ENCODE measurements at regions not wholly inside any gene's neighbourhood (a gene's known extent, or its start where the extent isn't known, plus 50 kb on each side); places are given as distances from the start of the nearest gene placed in this dataset.

DNA sequence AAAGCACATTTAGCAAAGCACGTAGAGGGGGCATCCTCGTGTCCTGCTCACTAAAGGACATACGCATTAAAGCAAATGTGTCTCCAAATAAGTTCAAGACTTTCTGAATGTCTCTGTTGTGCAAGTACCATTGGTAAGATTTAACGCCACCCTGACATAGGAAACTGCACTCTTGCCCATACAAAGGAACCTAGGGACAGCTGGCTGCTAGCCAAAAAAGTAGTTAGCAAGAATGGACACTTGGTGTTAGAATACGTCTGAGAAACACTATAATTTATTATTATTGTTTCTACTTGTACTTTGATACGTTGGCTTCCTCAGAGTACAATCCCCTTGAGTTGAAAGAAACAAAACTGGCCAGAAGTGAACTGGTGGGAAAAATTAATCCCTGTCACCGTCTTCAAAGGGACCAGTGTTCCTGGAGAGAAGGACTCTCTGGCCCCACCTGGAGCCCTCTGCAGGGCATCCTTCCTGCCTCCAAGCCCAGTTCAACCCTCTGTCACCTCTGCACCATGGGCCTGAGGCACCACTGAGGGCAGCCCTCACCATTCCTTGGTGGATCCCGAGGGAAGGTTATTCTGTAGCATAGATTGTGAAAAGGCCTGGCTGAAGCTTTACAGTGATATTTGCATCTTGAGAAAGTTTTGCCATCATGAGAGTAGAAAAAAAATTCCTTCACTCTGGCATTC, 51.4 kb upstream of the APCDD1 start:
- DNase-seq, result no peak

GRCh38 chr18:10403708-10404107, 50.7 kb upstream of the APCDD1 start:
- DNase-seq, result no peak

DNA sequence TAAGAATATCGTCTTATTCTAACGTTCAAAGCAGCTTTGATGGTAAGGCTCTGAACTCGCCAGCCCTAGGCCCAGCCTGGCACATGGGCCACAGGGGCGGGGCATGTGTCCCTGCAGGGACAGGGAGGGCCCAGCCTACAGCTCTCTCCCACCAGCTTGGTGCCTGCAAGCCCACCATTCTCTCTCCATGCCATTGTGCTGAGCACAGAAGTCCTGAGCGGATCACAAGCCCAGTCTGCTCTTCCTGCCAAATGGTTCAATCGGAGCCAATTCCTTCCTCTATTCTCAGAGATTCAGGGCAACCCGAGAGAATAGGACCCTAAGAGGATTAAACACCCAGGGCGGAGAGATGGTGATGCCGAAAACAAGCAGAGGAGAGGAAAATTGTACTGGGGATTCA, 50.3 kb upstream of the APCDD1 start:
- no peak for DNase-seq
